Activated T-helper 2 cell treated with anti-CD3 and anti-CD28 coated beads, Interferon-gamma antibody, Interleukin-2, Interleukin-4, amounts not matched to agents 10 μg/mL and 5 μg/mL and 100 μg/mL, durations not matched to agents 14 hours and 24 hours and 36 hours (primary cell): ENCODE measurements at regions not wholly inside any gene's neighbourhood (a gene's known extent, or its start where the extent isn't known, plus 50 kb on each side); places are given as distances from the start of the nearest gene placed in this dataset.

Source experiments
- DNase-seq: peaks from one replicate; pipeline ENCODE4 v3.0.0; 2021; ENCODE audit warnings: low spot score
- H3K27ac Mint-ChIP-seq: one replicate; pipeline ENCODE4 v1.8.0; 2021; ENCODE audit warnings: mixed read lengths
- H3K27me3 Mint-ChIP-seq: one replicate; pipeline ENCODE4 v1.8.0; 2021; ENCODE audit warnings: low read depth, mixed read lengths
- H3K36me3 Mint-ChIP-seq: one replicate; pipeline ENCODE4 v1.8.0; 2021; ENCODE audit warnings: low read depth, mixed read lengths
- H3K4me1 Mint-ChIP-seq: one replicate; pipeline ENCODE4 v1.8.0; 2021; ENCODE audit warnings: low read depth, mixed read lengths
- H3K4me3 Mint-ChIP-seq: one replicate; pipeline ENCODE4 v1.8.0; 2021; ENCODE audit warnings: low read depth, mild to moderate bottlenecking, moderate library complexity, mixed read lengths
- H3K9me3 Mint-ChIP-seq: one replicate; pipeline ENCODE4 v1.8.0; 2021; ENCODE audit warnings: mixed read lengths
- intact Hi-C: fragments of 100-400 bp; cut with micrococcal nuclease; formaldehyde crosslinking; loops from one replicate; pipeline ENCODE4 v1.15.1; 2023

DNA sequence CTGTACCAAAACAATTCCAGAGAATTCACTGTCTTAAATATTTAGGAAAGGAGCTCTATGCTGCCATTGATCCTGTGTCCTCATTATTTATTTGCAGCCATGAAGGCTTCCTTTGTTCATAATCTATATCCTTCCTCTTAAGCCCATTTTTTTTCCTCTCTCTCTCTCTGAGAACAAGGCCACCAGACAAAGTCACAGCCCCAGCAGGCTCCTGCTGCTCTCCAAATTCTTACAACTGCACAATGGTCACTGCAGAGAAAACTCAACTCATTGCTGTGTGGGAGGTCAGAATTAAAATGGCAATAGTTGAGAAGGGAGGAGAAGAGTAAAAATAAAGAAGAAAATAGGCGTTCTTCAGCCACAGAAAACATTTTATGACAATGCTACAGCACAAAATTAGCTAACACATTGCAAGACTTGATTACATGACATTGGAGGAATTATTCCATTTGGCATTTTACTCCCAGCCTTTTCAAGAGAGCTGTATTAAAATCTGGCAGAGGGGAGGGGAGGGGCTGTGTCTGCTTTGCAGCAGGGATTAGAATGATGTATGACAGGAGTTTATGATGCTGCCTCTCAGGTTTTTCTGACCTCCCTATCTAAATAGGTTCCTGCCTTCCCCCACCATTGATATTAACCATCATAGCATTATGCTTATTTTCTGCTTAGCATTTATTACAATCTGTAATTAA lies 399.7 kb upstream of the THBS1 start:
- intact Hi-C loops = no loop called here
- Mint-ChIP-seq H3K27ac (no peak overlapping the region), H3K4me3 (no peak overlapping the region), H3K9me3 (no peaks in the 10 kb centered on the region), H3K27me3 (peaks cover 29% of the 10 kb centered on the region), H3K36me3 (no peaks in the 10 kb centered on the region), H3K4me1 (no peaks in the 10 kb centered on the region)
- DNase-seq = no peak

DNA sequence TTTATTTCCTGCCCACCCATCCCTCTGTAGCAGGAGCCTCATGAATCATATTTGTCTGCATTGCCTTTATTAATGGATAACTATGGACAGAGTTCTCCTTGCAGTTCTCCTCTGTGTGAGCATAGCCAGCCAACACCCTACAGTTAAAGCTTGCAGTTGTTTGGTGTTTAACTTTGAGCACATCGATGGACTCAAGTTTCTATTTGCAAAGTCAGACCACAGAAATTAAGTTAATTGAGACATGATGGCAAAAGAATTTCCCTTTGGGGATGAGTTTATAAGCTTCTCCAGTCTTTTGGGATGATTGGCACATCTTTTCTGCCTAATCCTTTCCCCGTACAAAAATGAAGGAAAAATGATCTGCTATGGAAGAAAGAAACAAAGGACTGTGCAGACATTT lies 398.9 kb upstream of the THBS1 start:
- DNase-seq = no peak
- Mint-ChIP-seq H3K4me1 (no peaks in the 10 kb centered on the region), H3K36me3 (no peaks in the 10 kb centered on the region), H3K27me3 (peaks cover 34% of the 10 kb centered on the region), H3K9me3 (no peaks in the 10 kb centered on the region), H3K4me3 (no peak overlapping the region), H3K27ac (no peak overlapping the region)
- intact Hi-C loops = no loop called here

DNA sequence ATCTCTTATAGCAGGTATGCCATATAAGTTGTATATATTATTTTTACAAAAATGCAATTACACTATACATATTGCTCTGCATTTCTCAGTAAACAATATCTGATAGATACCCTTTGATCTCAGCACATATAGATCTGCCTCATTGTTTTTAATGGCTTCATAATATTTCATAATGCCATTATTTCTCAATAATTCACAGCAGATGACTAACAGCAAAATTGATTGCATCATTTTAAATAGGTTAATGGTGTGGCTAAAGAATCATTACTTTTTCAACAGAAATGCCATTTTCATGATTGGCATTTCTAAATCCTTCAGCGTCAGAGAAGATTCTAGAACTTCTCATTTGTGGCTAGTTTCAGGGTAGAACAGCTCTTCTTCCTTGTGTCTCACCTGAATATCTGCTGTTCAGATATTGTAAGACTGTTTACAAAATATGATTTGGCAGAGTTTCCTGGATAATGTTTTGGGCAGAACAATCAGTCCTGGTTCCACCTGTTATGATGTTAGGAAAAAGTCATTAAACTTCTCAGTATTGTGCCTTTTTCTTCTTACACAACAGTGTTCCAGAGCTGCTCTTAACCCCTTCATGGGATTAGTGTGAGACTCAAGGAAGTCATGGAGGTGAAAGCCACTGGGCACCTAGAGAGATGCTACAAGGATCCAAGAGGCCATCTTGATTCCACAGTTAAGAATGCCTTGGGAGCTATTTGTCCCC lies 397.6 kb upstream of the THBS1 start:
- intact Hi-C loops = no loop called here
- peaks cover 27% of the 10 kb centered on the region for H3K27me3 Mint-ChIP-seq
- H3K9me3 Mint-ChIP-seq = no peaks in the 10 kb centered on the region
- no peak for DNase-seq
- H3K4me1 Mint-ChIP-seq = no peaks in the 10 kb centered on the region
- no peak overlapping the region for H3K27ac Mint-ChIP-seq
- no peaks in the 10 kb centered on the region for H3K36me3 Mint-ChIP-seq
- no peak overlapping the region for H3K4me3 Mint-ChIP-seq

DNA sequence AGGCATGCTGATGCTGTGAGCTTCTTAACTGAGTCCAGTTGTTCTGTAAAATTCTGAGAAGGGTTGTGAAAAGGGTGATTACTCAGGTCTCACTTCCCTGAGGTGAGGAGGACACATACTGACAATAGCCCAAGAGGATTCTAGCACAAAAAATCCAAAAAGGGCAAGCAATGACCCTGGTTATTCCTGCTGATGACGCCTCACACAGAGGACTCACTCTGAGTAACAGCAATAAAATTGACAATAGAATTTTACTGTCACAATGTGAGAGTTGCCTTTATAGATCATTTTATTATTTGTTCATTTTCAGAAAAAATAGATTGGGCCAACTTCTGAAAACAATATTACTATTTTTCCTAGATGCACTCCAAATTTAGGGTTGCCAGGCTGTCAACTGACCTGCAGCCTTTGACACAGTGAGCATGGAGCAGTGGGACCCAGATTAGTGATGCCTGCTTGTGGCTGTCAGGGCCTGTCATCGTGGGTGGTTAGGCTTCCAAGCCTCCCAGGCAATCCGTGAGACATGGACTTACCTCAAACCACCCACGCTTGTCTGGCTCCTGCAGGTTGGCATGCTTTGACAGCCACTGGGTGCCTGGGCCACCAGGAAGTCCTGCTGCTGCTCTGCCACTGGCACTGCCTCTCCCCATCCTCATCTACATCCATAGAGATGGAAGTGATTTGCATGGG lies 396.0 kb upstream of the THBS1 start:
- H3K9me3 Mint-ChIP-seq = no peaks in the 10 kb centered on the region
- intact Hi-C loops = no loop called here

DNA sequence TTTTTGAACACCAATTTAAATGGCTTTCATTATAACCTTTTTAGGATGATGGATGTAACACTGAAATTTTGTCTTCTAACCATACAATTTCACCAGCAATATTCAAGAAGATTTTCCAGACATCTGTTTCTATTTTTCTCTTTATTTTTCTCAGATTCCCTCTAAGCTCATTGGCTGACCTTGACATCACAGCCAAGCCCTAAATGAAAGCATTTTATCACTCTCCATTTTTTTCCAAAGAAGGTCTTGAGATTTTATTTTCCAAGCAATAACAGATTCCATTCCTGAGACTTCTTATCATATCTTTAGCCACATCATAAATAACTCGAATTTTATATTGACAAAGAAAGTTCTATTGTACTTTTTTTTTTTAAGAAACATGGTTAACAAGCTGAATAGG lies 392.6 kb upstream of the THBS1 start:
- DNase-seq = no peak
- H3K4me3 Mint-ChIP-seq = no peak overlapping the region
- no peaks in the 10 kb centered on the region for H3K4me1 Mint-ChIP-seq
- no peaks in the 10 kb centered on the region for H3K9me3 Mint-ChIP-seq
- no peak overlapping the region for H3K27ac Mint-ChIP-seq
- intact Hi-C loops = no loop called here
- peaks cover 12% of the 10 kb centered on the region for H3K27me3 Mint-ChIP-seq
- no peaks in the 10 kb centered on the region for H3K36me3 Mint-ChIP-seq

More for the DNA sequence above, 396.0 kb upstream of the THBS1 start:
- no peaks in the 10 kb centered on the region for H3K36me3 Mint-ChIP-seq
- DNase-seq = no peak
- no peaks in the 10 kb centered on the region for H3K4me1 Mint-ChIP-seq
- H3K4me3 Mint-ChIP-seq = no peak overlapping the region
- peaks cover 21% of the 10 kb centered on the region for H3K27me3 Mint-ChIP-seq
- H3K27ac Mint-ChIP-seq = no peak overlapping the region

DNA sequence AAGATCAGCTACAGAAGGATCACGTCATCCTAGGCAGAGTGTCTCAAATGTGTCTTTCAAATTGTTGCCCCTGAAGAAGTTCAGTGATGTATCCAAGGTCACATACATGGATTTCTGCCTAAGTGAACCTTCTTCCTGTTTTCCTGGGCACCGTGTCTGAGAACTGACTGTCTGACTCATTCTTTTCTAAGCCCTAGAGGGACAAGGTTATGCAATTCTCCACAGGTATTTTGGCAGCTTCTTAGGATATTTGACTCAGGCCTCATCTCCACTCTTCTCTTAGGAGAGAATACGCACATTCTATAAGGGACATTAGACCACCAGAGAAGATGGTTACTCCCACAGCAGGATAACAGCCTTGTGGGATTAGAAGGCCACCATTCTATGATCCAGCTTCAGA lies 391.9 kb upstream of the THBS1 start:
- H3K27ac Mint-ChIP-seq = no peak overlapping the region
- H3K9me3 Mint-ChIP-seq = no peaks in the 10 kb centered on the region
- no peak overlapping the region for H3K4me3 Mint-ChIP-seq
- no peak for DNase-seq
- no peaks in the 10 kb centered on the region for H3K4me1 Mint-ChIP-seq
- H3K36me3 Mint-ChIP-seq = no peaks in the 10 kb centered on the region
- intact Hi-C loops = no loop called here
- peaks cover 15% of the 10 kb centered on the region for H3K27me3 Mint-ChIP-seq

DNA sequence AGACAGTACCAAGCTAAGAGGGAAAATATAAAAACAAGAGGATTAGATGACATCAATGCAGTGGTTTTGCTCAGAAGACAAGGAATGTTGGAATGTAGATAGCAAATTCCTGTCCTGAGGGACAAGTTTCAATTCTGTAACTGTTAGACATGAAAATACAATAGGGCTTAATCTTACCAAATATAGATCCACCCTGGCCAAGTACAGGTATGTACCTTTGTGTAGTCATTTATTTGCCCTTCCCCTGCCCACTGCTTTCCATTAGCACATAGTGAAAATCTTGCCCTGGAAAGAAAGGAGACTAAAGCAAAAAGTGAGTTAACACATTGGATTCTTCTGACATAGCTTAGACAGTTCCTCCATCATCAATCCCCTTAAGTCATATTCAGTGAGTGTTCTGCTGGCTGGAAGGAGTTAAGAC lies 389.0 kb upstream of the THBS1 start:
- H3K9me3 Mint-ChIP-seq = no peaks in the 10 kb centered on the region
- H3K4me3 Mint-ChIP-seq = no peak overlapping the region
- no peaks in the 10 kb centered on the region for H3K36me3 Mint-ChIP-seq
- H3K27me3 Mint-ChIP-seq = peaks cover 11% of the 10 kb centered on the region
- H3K4me1 Mint-ChIP-seq = no peaks in the 10 kb centered on the region
- intact Hi-C loops = no loop called here
- no peak for DNase-seq
- no peak overlapping the region for H3K27ac Mint-ChIP-seq

DNA sequence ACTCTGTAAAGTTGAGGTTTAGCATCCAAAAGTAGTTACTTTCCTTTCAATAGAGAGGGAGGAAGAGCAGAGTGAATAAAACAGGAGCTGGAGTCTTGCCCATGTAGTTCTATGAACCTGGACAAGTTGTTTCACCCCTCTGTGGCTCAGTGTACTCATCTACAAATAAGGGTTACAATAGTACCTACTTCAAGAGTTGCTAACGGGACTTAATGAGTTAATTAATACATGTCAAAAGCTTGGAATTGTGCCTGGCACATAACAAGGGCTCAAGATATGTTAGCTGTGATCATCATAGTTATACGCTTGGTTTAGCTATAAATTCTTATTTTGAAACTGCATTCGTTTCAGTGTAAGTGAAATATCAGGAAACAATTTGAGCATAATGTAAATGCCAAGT lies 388.5 kb upstream of the THBS1 start:
- Mint-ChIP-seq H3K9me3 (no peaks in the 10 kb centered on the region), H3K27me3 (peaks cover 11% of the 10 kb centered on the region), H3K4me3 (no peak overlapping the region), H3K4me1 (no peaks in the 10 kb centered on the region), H3K36me3 (no peaks in the 10 kb centered on the region), H3K27ac (no peak overlapping the region)
- DNase-seq = no peak
- intact Hi-C loops = no loop called here

DNA sequence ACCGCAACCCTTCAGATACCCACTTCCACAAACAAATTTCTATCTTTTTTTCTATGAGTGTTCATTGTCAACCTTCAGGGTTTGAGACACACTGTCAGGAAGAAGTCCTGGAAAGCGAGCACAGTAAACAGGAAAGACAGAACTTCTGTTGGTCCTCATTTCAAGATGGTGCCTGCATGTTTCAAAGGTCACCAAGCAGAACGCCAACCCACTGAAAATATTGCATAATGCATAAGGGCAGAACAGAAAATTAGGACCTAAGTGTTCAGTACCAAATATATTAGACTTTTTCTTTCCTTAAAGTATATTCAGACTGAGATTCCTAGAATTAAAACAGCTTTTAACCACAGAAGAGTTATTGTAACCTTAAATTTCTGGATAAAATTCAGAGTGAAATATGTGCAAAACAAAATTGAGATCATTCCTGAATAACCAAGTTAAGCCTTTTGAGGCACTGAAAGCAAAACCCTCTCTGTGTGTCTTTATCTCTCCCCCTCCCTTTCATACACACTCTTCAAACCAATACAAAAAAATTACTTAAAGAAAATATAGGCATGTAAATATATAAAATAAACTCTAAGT lies 387.8 kb upstream of the THBS1 start:
- intact Hi-C loops = no loop called here
- Mint-ChIP-seq H3K9me3 (no peaks in the 10 kb centered on the region), H3K36me3 (no peaks in the 10 kb centered on the region), H3K27ac (no peak overlapping the region), H3K4me3 (no peak overlapping the region), H3K4me1 (no peaks in the 10 kb centered on the region), H3K27me3 (peaks cover 11% of the 10 kb centered on the region)
- no peak for DNase-seq

DNA sequence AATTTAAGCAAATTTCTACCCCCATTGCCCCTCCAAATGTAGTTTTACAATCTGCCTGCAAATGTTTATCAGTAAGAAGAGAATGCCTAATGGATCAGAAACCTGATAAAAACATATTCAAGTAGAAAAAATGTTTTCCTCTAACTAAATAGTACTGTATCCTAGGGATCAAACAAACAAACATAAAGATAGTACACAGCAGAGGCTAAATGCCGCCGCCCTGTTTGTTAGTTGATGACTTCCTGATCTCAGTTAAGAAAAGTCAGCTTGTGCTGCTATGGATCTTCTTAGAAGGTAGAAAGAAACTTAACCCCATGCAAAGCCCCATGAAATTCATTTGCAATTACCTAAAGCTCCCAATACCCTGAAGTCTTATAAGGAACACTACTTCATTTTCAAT lies 387.3 kb upstream of the THBS1 start:
- DNase-seq = no peak
- no peaks in the 10 kb centered on the region for H3K36me3 Mint-ChIP-seq
- H3K27me3 Mint-ChIP-seq = peaks cover 12% of the 10 kb centered on the region
- H3K9me3 Mint-ChIP-seq = no peaks in the 10 kb centered on the region
- H3K4me3 Mint-ChIP-seq = no peak overlapping the region
- H3K4me1 Mint-ChIP-seq = no peaks in the 10 kb centered on the region
- H3K27ac Mint-ChIP-seq = no peak overlapping the region
- intact Hi-C loops = no loop called here

DNA sequence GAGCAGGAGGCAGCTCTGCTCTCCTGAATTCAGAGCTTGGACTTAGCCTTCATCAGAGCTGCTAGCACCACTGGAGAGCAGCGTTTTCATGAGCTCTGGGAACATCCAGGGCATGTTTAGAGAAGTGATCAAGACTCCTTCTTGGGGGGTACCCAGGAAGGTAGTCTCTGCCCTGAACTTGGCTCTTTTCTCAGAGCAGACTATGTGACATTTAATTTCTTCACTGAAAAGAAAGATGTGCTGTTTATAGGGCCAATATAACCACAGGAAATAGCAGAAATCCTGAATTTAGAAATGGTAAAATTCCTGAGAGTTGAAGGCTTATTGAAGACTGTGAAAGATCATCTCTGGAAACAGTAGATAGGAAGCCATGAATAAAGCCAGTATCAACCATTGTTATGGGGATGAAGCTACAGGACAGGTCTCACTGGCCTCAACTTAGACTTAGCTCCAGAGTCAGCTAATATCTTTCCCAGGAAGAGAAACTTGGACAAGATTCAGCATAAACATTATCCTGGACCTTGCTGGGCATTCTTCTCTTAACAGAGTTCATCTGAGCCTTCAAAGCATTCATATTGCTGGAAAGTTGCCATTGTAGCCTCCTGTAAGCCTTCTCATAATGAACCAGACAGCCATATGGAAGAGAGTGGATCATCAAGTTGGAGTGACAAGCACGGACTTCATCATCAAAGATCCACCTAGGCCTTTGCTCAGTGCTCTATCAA lies 386.6 kb upstream of the THBS1 start:
- H3K27me3 Mint-ChIP-seq = peaks cover 13% of the 10 kb centered on the region
- H3K9me3 Mint-ChIP-seq = no peaks in the 10 kb centered on the region
- no peaks in the 10 kb centered on the region for H3K4me1 Mint-ChIP-seq
- intact Hi-C loops = no loop called here
- no peak overlapping the region for H3K27ac Mint-ChIP-seq
- DNase-seq = no peak
- H3K36me3 Mint-ChIP-seq = no peaks in the 10 kb centered on the region
- H3K4me3 Mint-ChIP-seq = no peak overlapping the region

DNA sequence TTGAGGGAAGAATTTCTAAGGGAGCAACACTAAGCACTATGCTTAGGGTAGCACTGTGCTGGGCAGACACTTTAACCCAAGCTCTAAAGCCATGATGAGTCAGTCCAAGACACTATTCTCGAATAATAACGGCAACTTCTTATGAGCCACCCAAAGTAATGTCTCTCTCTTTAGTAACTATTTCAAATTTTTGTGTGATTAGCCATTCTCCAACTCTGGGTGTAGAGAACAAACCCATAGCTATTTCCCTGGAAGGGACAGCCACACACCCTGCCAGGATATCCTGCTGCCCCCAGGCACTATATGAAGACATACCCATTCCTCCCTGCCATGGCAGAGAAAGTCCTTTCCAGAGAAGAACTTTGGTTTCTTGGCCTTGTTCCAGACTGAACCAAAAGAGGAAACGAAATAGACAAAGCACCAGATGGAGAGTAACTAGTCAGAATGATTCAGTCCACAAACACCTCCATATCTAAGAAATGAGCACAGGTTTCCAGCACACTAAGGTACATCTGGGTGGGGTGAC lies 384.9 kb upstream of the THBS1 start:
- Mint-ChIP-seq H3K36me3 (no peaks in the 10 kb centered on the region), H3K27ac (no peak overlapping the region), H3K9me3 (no peaks in the 10 kb centered on the region), H3K4me3 (no peak overlapping the region), H3K27me3 (peaks cover 13% of the 10 kb centered on the region), H3K4me1 (no peaks in the 10 kb centered on the region)
- DNase-seq = no peak
- intact Hi-C loops = no loop called here
